NCI-H82 (cell line): ENCODE measurements at regions not wholly inside any gene's neighbourhood (a gene's known extent, or its start where the extent isn't known, plus 50 kb on each side); places are given as distances from the start of the nearest gene placed in this dataset.
"Not testable (repeated sequence)": the region's sequence is repeated elsewhere in the genome, so short reads cannot be mapped to it uniquely, and the experiment has no call there.

Experiments
- DNase-seq: peaks from one replicate; lab custom pipeline; 2025; lab: John Stamatoyannopoulos, UW

- DNase-seq: no peak
Observed at GRCh38 chr3:15851735-15852134, 54.0 kb upstream of the ANKRD28 start.

- peak; percentile 54 for DNase-seq
Observed at GRCh38 chr3:15858547-15859506, 61.0 kb upstream of the ANKRD28 start.

- peak; percentile 95 for DNase-seq
Observed at GRCh38 chr3:15859507-15860013, 61.8 kb upstream of the ANKRD28 start.

GRCh38 chr3:15860014-15860934 lies 62.5 kb upstream of the ANKRD28 start:
- DNase-seq: peak; percentile 95

- DNase-seq: peak; percentile 32
Observed at GRCh38 chr3:15861163-15861562, 63.4 kb upstream of the ANKRD28 start.

GRCh38 chr3:15872807-15873206 lies 75.0 kb upstream of the ANKRD28 start:
- DNase-seq: no peak

- DNase-seq: no peak
Observed at GRCh38 chr3:15873415-15873814, 75.6 kb upstream of the ANKRD28 start.

GRCh38 chr3:15875016-15875689 lies 77.4 kb upstream of the ANKRD28 start:
- DNase-seq: no peak

- no peak for DNase-seq
Observed at GRCh38 chr3:15876669-15877068, 78.9 kb upstream of the ANKRD28 start.

GRCh38 chr3:15877813-15878212 lies 80.0 kb upstream of the ANKRD28 start:
- DNase-seq: no peak

- DNase-seq: not testable (repeated sequence)
Observed at GRCh38 chr3:15879787-15880186, 82.0 kb upstream of the ANKRD28 start.

GRCh38 chr3:15882577-15882976 lies 84.8 kb upstream of the ANKRD28 start:
- DNase-seq: no peak

- no peak for DNase-seq
Observed at GRCh38 chr3:15884132-15884531, 86.4 kb upstream of the ANKRD28 start.

- DNase-seq: no peak
Observed at GRCh38 chr3:15886521-15886920, 88.7 kb upstream of the ANKRD28 start.

GRCh38 chr3:15887261-15887660 lies 89.5 kb upstream of the ANKRD28 start:
- DNase-seq: no peak

- DNase-seq: no peak
Observed at GRCh38 chr3:15889936-15890335, 92.2 kb upstream of the ANKRD28 start.

GRCh38 chr3:15892311-15893227 lies 94.8 kb upstream of the ANKRD28 start:
- DNase-seq: no peak

- DNase-seq: no peak
Observed at GRCh38 chr3:15894382-15894781, 96.6 kb upstream of the ANKRD28 start.

- no peak for DNase-seq
Observed at GRCh38 chr3:15896500-15896899, 98.7 kb upstream of the ANKRD28 start.

- DNase-seq: peak; percentile 36
Observed at GRCh38 chr3:15899388-15899787, 101.6 kb upstream of the ANKRD28 start.

- no peak for DNase-seq
Observed at GRCh38 chr3:15903164-15903563, 105.4 kb upstream of the ANKRD28 start.
